Tibial artery (tissue), 4 donors: ENCODE measurements at regions not wholly inside any gene's neighbourhood (a gene's known extent, or its start where the extent isn't known, plus 50 kb on each side); places are given as distances from the start of the nearest gene placed in this dataset.
A peak's percentile ranks its signal among the peaks of the same experiment; 100 is the strongest.

Source experiments
- DNase-seq, 2 donors: peaks; one replicate each; pipeline ENCODE4 v3.0.0-alpha.2; 2019
- H3K27ac ChIP-seq, 2 donors: fragments of 200-600 bp; sonication (generic) in 1 of 2; 1 replicate in 1 of 2; 2 replicates in 1 of 2; pipeline ENCODE4 v1.5.1; 2018 to 2019; ENCODE audit warnings: mild to moderate bottlenecking in 1 of 2
- H3K27me3 ChIP-seq, 2 donors: fragments of 200-600 bp; sonication (generic) in 1 of 2; one replicate each; pipeline versions ENCODE4 v1.5.1 to v1.6.0; 2016 to 2019
- H3K36me3 ChIP-seq, 3 donors: fragments of 200-600 bp; sonication (generic) in 2 of 3; one replicate each; pipeline ENCODE4 v1.5.1; 2016 to 2019; ENCODE audit warnings: mild to moderate bottlenecking in 2 of 3
- H3K4me1 ChIP-seq, 4 donors: fragments of 200-600 bp; sonication (generic) in 2 of 4; 1 replicate in 3 of 4; 2 replicates in 1 of 4; pipeline ENCODE4 v1.5.1; 2016 to 2019
- H3K4me3 ChIP-seq, 2 donors: fragments of 200-600 bp; sonication (generic) in 1 of 2; 1 replicate in 1 of 2; 2 replicates in 1 of 2; pipeline ENCODE4 v1.5.1; 2018 to 2019; ENCODE audit warnings: mild to moderate bottlenecking in 2 of 2
- H3K9me3 ChIP-seq, 3 donors: fragments of 200-600 bp; sonication (generic) in 1 of 3; one replicate each; pipeline ENCODE4 v1.5.1; 2016 to 2019
- intact Hi-C: fragments of 100-400 bp; cut with DNase I; formaldehyde crosslinking; loops from one replicate; pipeline ENCODE4 v1.15.0; 2023; ENCODE audit warnings: low total_unique reads
- TF ChIP-seq, protein P1 (sequence below), 2 experiments: fragments of 200-600 bp in 1 of 2; fragments of 450-650 bp in 1 of 2; IDR thresholded peaks; one replicate each; pipeline ENCODE4 v1.5.1; 2017 to 2019; ENCODE audit warnings: antibody characterized with exemption in 2 of 2, mild to moderate bottlenecking in 1 of 2, moderate library complexity in 1 of 2

DNA sequence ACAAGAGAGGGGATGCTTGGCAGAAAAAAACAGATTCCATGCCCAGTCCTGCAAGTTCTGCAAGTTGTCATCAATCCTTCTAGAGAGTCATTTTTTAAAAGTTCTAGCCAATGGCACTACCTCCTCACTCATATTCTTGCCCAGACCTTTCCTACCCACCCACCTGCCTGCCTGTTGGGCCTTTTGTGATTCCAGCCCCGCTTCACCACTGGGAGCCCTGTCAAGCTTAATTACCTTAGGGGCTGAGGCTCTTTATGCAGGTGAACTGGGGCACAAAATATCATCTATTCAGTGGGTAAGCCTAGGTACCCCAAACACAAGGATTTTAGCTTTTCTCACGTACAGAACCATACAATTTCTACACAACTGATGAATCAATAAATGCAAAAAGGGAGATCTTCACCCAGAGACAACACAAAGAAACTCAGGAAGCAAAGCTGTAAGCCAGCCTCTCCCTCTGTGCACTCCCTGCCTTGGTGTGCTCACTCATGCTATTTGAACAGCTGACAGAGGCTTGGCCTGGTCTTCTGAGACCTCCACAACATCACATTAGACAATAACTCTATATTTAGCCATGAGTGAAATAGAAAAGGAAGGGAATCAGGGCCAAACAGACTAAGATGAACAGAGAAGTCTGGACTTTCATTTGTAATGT lies 222.6 kb downstream of the HTR7 start:
- H3K27ac ChIP-seq = no peak overlapping the region
- TF ChIP-seq, protein P1, sequence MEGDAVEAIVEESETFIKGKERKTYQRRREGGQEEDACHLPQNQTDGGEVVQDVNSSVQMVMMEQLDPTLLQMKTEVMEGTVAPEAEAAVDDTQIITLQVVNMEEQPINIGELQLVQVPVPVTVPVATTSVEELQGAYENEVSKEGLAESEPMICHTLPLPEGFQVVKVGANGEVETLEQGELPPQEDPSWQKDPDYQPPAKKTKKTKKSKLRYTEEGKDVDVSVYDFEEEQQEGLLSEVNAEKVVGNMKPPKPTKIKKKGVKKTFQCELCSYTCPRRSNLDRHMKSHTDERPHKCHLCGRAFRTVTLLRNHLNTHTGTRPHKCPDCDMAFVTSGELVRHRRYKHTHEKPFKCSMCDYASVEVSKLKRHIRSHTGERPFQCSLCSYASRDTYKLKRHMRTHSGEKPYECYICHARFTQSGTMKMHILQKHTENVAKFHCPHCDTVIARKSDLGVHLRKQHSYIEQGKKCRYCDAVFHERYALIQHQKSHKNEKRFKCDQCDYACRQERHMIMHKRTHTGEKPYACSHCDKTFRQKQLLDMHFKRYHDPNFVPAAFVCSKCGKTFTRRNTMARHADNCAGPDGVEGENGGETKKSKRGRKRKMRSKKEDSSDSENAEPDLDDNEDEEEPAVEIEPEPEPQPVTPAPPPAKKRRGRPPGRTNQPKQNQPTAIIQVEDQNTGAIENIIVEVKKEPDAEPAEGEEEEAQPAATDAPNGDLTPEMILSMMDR (IDR thresholded peaks at IDR 0.05) = no peak
- no peaks in the 10 kb centered on the region for H3K27me3 ChIP-seq
- H3K4me3 ChIP-seq = no peak overlapping the region
- H3K36me3 ChIP-seq = no peaks in the 10 kb centered on the region
- H3K4me1 ChIP-seq = peaks cover 0 to 29% (median 2%) of the 10 kb centered on the region in 4 donors
- no peaks in the 10 kb centered on the region for H3K9me3 ChIP-seq
- DNase-seq = no peak
- intact Hi-C loops = no loop called here

DNA sequence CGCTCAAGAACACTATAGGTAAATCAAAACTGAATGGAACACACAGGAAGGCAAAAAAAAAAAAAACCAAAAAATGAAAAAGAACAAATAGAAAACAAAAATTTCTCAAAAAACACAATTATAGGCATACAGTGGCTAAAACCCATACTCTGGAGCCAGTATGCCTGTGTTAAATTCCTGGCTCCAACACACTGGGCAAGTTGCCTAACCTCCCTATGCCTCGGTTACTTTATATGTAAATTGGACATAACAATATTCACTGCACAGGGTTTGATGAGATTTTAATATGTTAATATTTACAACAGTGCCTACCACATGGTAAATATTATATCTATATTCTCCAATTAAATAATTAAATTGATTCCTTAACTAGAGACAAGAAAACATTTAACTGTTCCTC lies 217.1 kb downstream of the HTR7 start:
- TF ChIP-seq, protein P1 (IDR thresholded peaks at IDR 0.05) = no peak
- Histone ChIP-seq H3K36me3 (no peaks in the 10 kb centered on the region), H3K27ac (no peak overlapping the region), H3K4me3 (no peak overlapping the region), H3K27me3 (no peaks in the 10 kb centered on the region), H3K4me1 (peaks cover 0 to 65% (median 9%) of the 10 kb centered on the region in 4 donors), H3K9me3 (no peaks in the 10 kb centered on the region)
- no peak for DNase-seq
- intact Hi-C loops = no loop called here

DNA sequence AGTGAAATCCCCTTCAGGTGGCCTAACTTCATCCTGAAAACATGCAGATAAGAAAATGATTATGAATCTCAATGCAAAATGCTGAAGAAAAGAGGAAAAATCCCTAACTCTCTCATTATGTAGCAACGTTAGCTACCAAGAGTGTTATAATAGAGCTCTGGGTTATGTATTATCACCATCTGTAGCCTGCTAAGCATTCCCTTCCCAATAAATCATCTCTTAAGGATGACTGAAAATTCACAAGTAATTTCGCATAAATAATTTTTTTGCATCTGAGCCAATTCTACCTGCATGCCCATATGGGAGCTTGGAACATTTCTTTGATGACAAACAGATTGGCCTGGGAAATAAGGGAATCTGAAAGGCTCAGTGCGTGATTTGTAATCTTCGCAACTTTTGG lies 216.1 kb downstream of the HTR7 start:
- Histone ChIP-seq H3K36me3 (no peaks in the 10 kb centered on the region), H3K4me1 (peaks cover 0 to 55% (median 9%) of the 10 kb centered on the region in 4 donors), H3K9me3 (no peaks in the 10 kb centered on the region), H3K27me3 (no peaks in the 10 kb centered on the region), H3K27ac (peak overlapping the region; percentile 39 to 41), H3K4me3 (no peak overlapping the region)
- no peak for DNase-seq
- TF ChIP-seq, protein P1 (IDR thresholded peaks at IDR 0.05) = no peak
- intact Hi-C loops = no loop called here

DNA sequence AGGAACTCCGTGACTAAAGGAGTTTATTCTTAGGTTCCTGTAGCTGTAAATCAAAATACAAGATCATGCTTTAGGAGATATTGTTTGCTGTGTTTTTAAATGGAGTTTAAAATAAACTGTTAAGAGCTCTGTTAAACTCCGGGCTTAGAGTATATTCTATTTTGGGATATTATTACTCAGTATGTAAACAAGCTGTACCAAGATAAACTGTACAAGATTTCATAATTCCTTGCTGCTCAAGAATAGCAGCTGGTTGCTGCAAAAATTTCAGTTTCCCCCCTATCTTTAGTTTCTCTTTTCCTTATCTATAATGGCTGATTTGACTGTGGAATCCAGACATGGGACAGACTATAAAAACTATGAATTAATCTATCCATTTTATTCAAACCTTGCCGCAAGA lies 215.7 kb downstream of the HTR7 start:
- Histone ChIP-seq H3K27ac (peak overlapping the region; percentile 39 to 43), H3K36me3 (no peaks in the 10 kb centered on the region), H3K4me3 (no peak overlapping the region), H3K27me3 (no peaks in the 10 kb centered on the region), H3K9me3 (no peaks in the 10 kb centered on the region), H3K4me1 (peaks cover 0 to 51% (median 9%) of the 10 kb centered on the region in 4 donors)
- no peak for DNase-seq
- TF ChIP-seq, protein P1 (IDR thresholded peaks at IDR 0.05) = no peak
- intact Hi-C loops = no loop called here

DNA sequence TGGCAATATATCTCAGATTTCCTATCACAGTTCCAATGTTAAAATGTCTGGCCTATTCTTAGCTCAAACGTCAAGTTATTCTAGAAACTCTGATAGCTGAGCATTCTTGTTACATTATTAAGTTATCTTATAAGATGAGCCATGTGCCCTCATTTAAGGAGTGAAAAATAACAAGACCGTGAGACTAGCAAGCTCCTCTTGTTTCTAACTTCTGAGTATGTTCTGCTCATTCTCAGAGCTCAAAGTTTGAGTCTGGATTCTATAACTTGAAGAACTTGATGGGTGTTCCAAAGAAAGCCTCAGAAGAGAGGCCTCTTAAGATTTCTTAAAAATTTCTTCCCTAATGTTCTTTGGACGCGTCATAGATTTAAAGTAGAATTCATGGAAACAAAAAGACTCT lies 215.2 kb downstream of the HTR7 start:
- intact Hi-C loops = no loop called here
- Histone ChIP-seq H3K27ac (peak overlapping the region; percentile 31 to 43), H3K27me3 (no peaks in the 10 kb centered on the region), H3K36me3 (no peaks in the 10 kb centered on the region), H3K4me1 (peaks cover 0 to 49% (median 9%) of the 10 kb centered on the region in 4 donors), H3K4me3 (no peak overlapping the region), H3K9me3 (no peaks in the 10 kb centered on the region)
- TF ChIP-seq, protein P1 (IDR thresholded peaks at IDR 0.05) = no peak
- DNase-seq = no peak
